Nephron (organoid): ENCODE measurements at regions not wholly inside any gene's neighbourhood (a gene's known extent, or its start where the extent isn't known, plus 50 kb on each side); places are given as distances from the start of the nearest gene placed in this dataset.

Experiments
- H3K27ac Mint-ChIP-seq, 3 experiments: 2 replicates each; pipeline ENCODE4 v1.8.0; 2020; ENCODE audit warnings: mixed read lengths in 3 of 3, mild to moderate bottlenecking in 2 of 3, moderate library complexity in 1 of 3
- H3K27me3 Mint-ChIP-seq: 2 replicates; pipeline ENCODE4 v1.8.0; 2021; ENCODE audit warnings: low read depth, mild to moderate bottlenecking, moderate library complexity, mixed read lengths
- H3K36me3 Mint-ChIP-seq: 2 replicates; pipeline ENCODE4 v1.8.0; 2020; ENCODE audit warnings: low read depth, mixed read lengths
- H3K4me1 Mint-ChIP-seq: 2 replicates; pipeline ENCODE4 v1.8.0; 2020; ENCODE audit warnings: mixed read lengths
- H3K4me3 Mint-ChIP-seq, 3 experiments: 2 replicates each; pipeline ENCODE4 v1.8.0; 2020; ENCODE audit warnings: mild to moderate bottlenecking in 3 of 3, mixed read lengths in 3 of 3, moderate library complexity in 2 of 3
- H3K9me3 Mint-ChIP-seq: 2 replicates; pipeline ENCODE4 v1.8.0; 2020; ENCODE audit warnings: mixed read lengths
- CTCF ChIP-seq, 3 experiments: fragments of 200-600 bp; sonication (generic); IDR thresholded peaks; one replicate each; pipeline ENCODE4 v1.5.0; 2021; ENCODE audit warnings: antibody characterized with exemption in 3 of 3; ENCODE audit not compliant: unreplicated experiment in 3 of 3

GRCh38 chr5:26649000-26649399 is 389.4 kb downstream of the CDH9 start:
- peaks cover 3% of the 10 kb centered on the region for H3K9me3 Mint-ChIP-seq
- no peak overlapping the region for H3K4me3 Mint-ChIP-seq
- H3K36me3 Mint-ChIP-seq = no peaks in the 10 kb centered on the region
- TF ChIP-seq CTCF (IDR thresholded peaks at IDR 0.05; ENCODE audit: unreplicated experiment in 3 of 3) = no peak
- no peaks in the 10 kb centered on the region for H3K4me1 Mint-ChIP-seq
- H3K27me3 Mint-ChIP-seq = no peaks in the 10 kb centered on the region
- H3K27ac Mint-ChIP-seq = peak overlapping the region in 1 of 3 experiments; percentile 29

- Mint-ChIP-seq H3K4me3 (no peak overlapping the region), H3K27me3 (no peaks in the 10 kb centered on the region), H3K4me1 (no peaks in the 10 kb centered on the region), H3K9me3 (peaks cover 3% of the 10 kb centered on the region), H3K36me3 (no peaks in the 10 kb centered on the region), H3K27ac (no peak overlapping the region)
- TF ChIP-seq CTCF (IDR thresholded peaks at IDR 0.05; ENCODE audit: unreplicated experiment in 3 of 3) = no peak
Observed at GRCh38 chr5:26647781-26648180, 390.6 kb downstream of the CDH9 start.

- Mint-ChIP-seq H3K27me3 (no peaks in the 10 kb centered on the region), H3K36me3 (no peaks in the 10 kb centered on the region), H3K9me3 (peaks cover 1% of the 10 kb centered on the region), H3K27ac (no peak overlapping the region), H3K4me3 (no peak overlapping the region), H3K4me1 (no peaks in the 10 kb centered on the region)
- TF ChIP-seq CTCF (IDR thresholded peaks at IDR 0.05; ENCODE audit: unreplicated experiment in 3 of 3) = no peak
Observed at GRCh38 chr5:26645659-26646058, 392.7 kb downstream of the CDH9 start.

- no peaks in the 10 kb centered on the region for H3K36me3 Mint-ChIP-seq
- H3K27me3 Mint-ChIP-seq = no peaks in the 10 kb centered on the region
- H3K9me3 Mint-ChIP-seq = peaks cover 4% of the 10 kb centered on the region
- H3K4me3 Mint-ChIP-seq = no peak overlapping the region
- H3K4me1 Mint-ChIP-seq = no peaks in the 10 kb centered on the region
- TF ChIP-seq CTCF (IDR thresholded peaks at IDR 0.05; ENCODE audit: unreplicated experiment in 3 of 3) = no peak
- H3K27ac Mint-ChIP-seq = no peak overlapping the region
Observed at GRCh38 chr5:26641492-26641891, 396.9 kb downstream of the CDH9 start.

- Mint-ChIP-seq H3K36me3 (no peaks in the 10 kb centered on the region), H3K4me3 (no peak overlapping the region), H3K4me1 (no peaks in the 10 kb centered on the region), H3K9me3 (no peaks in the 10 kb centered on the region), H3K27ac (no peak overlapping the region), H3K27me3 (no peaks in the 10 kb centered on the region)
- TF ChIP-seq CTCF (IDR thresholded peaks at IDR 0.05; ENCODE audit: unreplicated experiment in 3 of 3) = no peak
Observed at GRCh38 chr5:26625099-26625498, 413.3 kb downstream of the CDH9 start.

- no peaks in the 10 kb centered on the region for H3K4me1 Mint-ChIP-seq
- no peak for TF ChIP-seq CTCF (IDR thresholded peaks at IDR 0.05; ENCODE audit: unreplicated experiment in 3 of 3)
- H3K9me3 Mint-ChIP-seq = no peaks in the 10 kb centered on the region
- no peak overlapping the region for H3K27ac Mint-ChIP-seq
- H3K36me3 Mint-ChIP-seq = no peaks in the 10 kb centered on the region
- no peak overlapping the region for H3K4me3 Mint-ChIP-seq
- H3K27me3 Mint-ChIP-seq = no peaks in the 10 kb centered on the region
Observed at GRCh38 chr5:26622947-26623346, 415.4 kb downstream of the CDH9 start.
